ENCODE measurements at regions not wholly inside any gene's neighbourhood (a gene's known extent, or its start where the extent isn't known, plus 50 kb on each side); places are given as distances from the start of the nearest gene placed in this dataset.

DNA sequence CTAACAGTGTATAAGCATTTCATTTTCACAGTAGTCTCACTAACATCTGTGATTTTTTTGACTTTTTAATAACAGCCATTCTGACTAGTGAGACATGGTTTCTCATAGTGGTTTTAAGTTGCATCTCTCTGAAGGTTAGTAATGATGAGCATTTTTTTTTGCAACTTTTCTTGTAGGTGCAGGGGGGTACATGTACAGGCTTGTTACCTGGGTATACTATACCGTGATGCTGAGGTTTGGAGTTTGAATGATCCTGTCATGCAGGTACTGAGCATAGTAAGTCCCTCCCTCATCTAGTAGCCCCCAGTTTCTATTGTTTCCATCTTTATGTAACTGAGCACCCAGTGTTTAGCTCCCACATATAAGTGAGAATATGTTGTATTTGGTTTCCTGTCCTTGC, 444.6 kb upstream of the DAB2 start:
- TF ChIP-seq, protein P1, sequence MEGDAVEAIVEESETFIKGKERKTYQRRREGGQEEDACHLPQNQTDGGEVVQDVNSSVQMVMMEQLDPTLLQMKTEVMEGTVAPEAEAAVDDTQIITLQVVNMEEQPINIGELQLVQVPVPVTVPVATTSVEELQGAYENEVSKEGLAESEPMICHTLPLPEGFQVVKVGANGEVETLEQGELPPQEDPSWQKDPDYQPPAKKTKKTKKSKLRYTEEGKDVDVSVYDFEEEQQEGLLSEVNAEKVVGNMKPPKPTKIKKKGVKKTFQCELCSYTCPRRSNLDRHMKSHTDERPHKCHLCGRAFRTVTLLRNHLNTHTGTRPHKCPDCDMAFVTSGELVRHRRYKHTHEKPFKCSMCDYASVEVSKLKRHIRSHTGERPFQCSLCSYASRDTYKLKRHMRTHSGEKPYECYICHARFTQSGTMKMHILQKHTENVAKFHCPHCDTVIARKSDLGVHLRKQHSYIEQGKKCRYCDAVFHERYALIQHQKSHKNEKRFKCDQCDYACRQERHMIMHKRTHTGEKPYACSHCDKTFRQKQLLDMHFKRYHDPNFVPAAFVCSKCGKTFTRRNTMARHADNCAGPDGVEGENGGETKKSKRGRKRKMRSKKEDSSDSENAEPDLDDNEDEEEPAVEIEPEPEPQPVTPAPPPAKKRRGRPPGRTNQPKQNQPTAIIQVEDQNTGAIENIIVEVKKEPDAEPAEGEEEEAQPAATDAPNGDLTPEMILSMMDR (conservative IDR thresholded peaks at IDR 0.05; ENCODE audit: low read depth, low read length): no peak
- no peak for TF ChIP-seq EZH2 (IDR thresholded peaks at IDR 0.05; ENCODE audit: low read length, unreplicated experiment)
